ENCODE measurements at regions not wholly inside any gene's neighbourhood (a gene's known extent, or its start where the extent isn't known, plus 50 kb on each side); places are given as distances from the start of the nearest gene placed in this dataset.
A peak's percentile ranks its signal among the peaks of the same experiment; 100 is the strongest.

DNA sequence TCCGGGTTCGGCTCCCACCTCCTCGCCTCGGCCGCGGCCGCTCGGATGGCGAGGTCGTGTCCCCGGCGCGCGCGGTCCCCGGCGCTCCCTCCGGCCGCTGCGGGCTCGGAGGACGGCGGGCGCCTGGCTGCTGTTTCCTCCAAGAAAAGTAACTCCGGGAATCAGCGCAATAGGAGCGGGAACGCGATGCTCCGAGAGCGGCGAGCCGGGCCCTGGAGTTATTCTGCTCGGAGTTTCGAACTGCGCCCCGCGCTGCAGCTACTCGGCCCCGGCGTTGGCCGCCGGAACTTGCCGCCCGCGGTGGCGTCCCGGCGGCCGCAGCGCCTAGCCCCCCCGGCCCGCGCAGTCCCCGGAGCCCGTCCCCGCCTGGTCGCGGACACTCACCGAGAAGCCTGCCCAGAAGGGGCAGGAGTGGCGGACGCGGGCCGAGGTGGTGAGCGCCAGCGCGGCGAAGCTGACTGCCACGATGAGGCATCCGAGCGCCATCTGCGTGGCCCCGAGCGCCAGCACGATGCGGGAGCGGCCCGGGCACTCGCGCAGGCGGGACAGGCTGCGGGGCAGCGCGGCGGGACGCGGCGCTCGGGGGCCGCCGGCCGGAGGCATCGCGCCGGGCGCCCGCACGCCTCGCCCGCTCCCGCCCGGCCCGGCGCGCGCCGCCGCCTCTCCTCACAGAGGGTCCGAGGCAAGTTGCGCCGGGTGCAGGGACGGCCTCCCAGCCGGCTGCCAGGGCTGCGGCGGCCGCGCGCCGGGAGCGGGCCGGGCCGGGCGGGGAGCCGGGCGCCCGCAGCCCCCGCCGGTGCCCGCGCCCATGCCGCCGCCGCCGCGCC lies 251.9 kb downstream of the TJP1 start:
- no peak overlapping the region for H3K9ac ChIP-seq (ENCODE audit: low read depth in 1 of 2, low read length in 2 of 2)
- H3K9me3 ChIP-seq (ENCODE audit: control insufficient read depth in 4 of 4, low read length in 3 of 4): peaks cover 0 to 2% (median 0%) of the 10 kb centered on the region in 4 donors
- peak overlapping the region in 2 of 3 donors; percentile 38 to 63 for H3K4me3 ChIP-seq (ENCODE audit: low read depth in 1 of 3, low read length in 3 of 3)
- H3K27me3 ChIP-seq (ENCODE audit: control insufficient read depth in 4 of 4, insufficient read depth in 4 of 4, low read length in 3 of 4): peaks cover 2 to 23% (median 8%) of the 10 kb centered on the region in 4 donors
- DNase-seq (ENCODE audit: low spot score): no peak
- H3K36me3 ChIP-seq (ENCODE audit: control insufficient read depth in 4 of 4, insufficient read depth in 3 of 4, low read depth in 1 of 4, low read length in 3 of 4): no peaks in the 10 kb centered on the region
- WGBS: 2% methylated on average over 135 of the region's 135 CpGs
- no peak for TF ChIP-seq RXRA (IDR thresholded peaks at IDR 0.05)
- no peak for TF ChIP-seq YY1 (IDR thresholded peaks at IDR 0.05)
- TF ChIP-seq FOXA2 (IDR thresholded peaks at IDR 0.05): no peak
- TF ChIP-seq ATF3 (IDR thresholded peaks at IDR 0.05): no peak
- TF ChIP-seq HNF4A (conservative IDR thresholded peaks at IDR 0.05): no peak
- TF ChIP-seq HNF4G (IDR thresholded peaks at IDR 0.05): no peak
- no peak for TF ChIP-seq EGR1 (IDR thresholded peaks at IDR 0.05; ENCODE audit: low read depth in 2 of 2)
- no peak for TF ChIP-seq GABPA (IDR thresholded peaks at IDR 0.05 in 1 of 2, conservative IDR thresholded peaks at IDR 0.05 in 1 of 2)
- no peak for TF ChIP-seq NR2F2 (IDR thresholded peaks at IDR 0.05)
- TF ChIP-seq REST (IDR thresholded peaks at IDR 0.05): no peak
- TF ChIP-seq TAF1 (conservative IDR thresholded peaks at IDR 0.05): no peak
- no peak for TF ChIP-seq RAD21 (IDR thresholded peaks at IDR 0.05)
- H3K27ac ChIP-seq (ENCODE audit: low read depth in 1 of 2, low read length in 2 of 2): no peak overlapping the region
- peaks cover 7 to 15% (median 12%) of the 10 kb centered on the region in 4 donors for H3K4me1 ChIP-seq (ENCODE audit: control insufficient read depth in 4 of 4, insufficient read depth in 4 of 4, low read length in 3 of 4)

DNA sequence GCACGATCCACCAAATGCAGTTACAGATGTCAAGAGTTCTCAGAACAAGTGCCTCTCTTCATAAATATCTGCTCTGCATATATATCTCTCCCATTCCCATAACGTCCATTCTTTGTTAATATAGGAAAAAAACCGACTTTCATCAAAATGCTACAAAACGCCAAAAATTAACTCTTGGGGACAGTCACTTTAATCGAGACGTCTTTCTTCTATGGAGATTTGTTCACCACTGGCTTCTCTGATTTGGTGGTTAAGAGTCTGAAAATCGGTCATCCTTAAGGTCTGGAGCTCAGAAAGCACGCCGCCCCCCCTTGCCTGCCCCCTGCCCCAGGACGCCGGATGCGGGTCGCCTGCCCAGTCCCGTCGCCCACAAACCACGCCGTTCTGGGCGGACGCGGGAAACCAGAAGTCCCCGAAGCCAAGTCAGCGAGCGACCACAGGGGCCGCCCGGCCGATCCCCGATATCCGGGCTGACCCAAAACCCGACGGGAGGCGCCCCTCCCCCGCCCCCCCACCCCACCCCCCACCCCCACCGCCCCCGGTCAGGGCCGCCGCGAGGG lies 252.7 kb downstream of the TJP1 start:
- Histone ChIP-seq H3K9me3 (ENCODE audit: control insufficient read depth in 4 of 4, low read length in 3 of 4) (peaks cover 0 to 2% (median 0%) of the 10 kb centered on the region in 4 donors), H3K9ac (ENCODE audit: low read depth in 1 of 2, low read length in 2 of 2) (no peak overlapping the region), H3K36me3 (ENCODE audit: control insufficient read depth in 4 of 4, insufficient read depth in 3 of 4, low read depth in 1 of 4, low read length in 3 of 4) (no peaks in the 10 kb centered on the region), H3K4me3 (ENCODE audit: low read depth in 1 of 3, low read length in 3 of 3) (peak overlapping the region in 1 of 3 donors; percentile 63), H3K27ac (ENCODE audit: low read depth in 1 of 2, low read length in 2 of 2) (no peak overlapping the region), H3K4me1 (ENCODE audit: control insufficient read depth in 4 of 4, insufficient read depth in 4 of 4, low read length in 3 of 4) (peaks cover 7 to 15% (median 12%) of the 10 kb centered on the region in 4 donors), H3K27me3 (ENCODE audit: control insufficient read depth in 4 of 4, insufficient read depth in 4 of 4, low read length in 3 of 4) (peaks cover 2 to 23% (median 8%) of the 10 kb centered on the region in 4 donors)
- 6% methylated on average over 37 of the region's 37 CpGs for WGBS
- DNase-seq (ENCODE audit: low spot score): no peak
- TF ChIP-seq FOXA1 (IDR thresholded peaks at IDR 0.05): no peak
- no peak for TF ChIP-seq RAD21 (IDR thresholded peaks at IDR 0.05)
- no peak for TF ChIP-seq RXRA (IDR thresholded peaks at IDR 0.05)
- no peak for TF ChIP-seq HNF4A (conservative IDR thresholded peaks at IDR 0.05)
- no peak for TF ChIP-seq YY1 (IDR thresholded peaks at IDR 0.05)
- TF ChIP-seq SP1 (IDR thresholded peaks at IDR 0.05): no peak
- no peak for TF ChIP-seq REST (IDR thresholded peaks at IDR 0.05)

Data from liver (tissue), 7 donors.